OCI-LY1 (cell line): ENCODE measurements at regions not wholly inside any gene's neighbourhood (a gene's known extent, or its start where the extent isn't known, plus 50 kb on each side); places are given as distances from the start of the nearest gene placed in this dataset.

Experiments used
- H2AFZ ChIP-seq: fragments of 200-600 bp; sonication (generic), shearing (Covaris generic); 2 replicates; pipeline ENCODE4 v1.6.0; 2014; ENCODE audit warnings: antibody characterized with exemption, mild to moderate bottlenecking, low read length
- H3F3A ChIP-seq: fragments of 200-600 bp; sonication (generic), shearing (Covaris generic); 2 replicates; pipeline ENCODE4 v1.6.0; 2014; ENCODE audit warnings: mild to moderate bottlenecking, antibody characterized with exemption, low read length, moderate library complexity; ENCODE audit not compliant: insufficient read depth
- H3K27ac ChIP-seq: fragments of 200-600 bp; sonication (generic); 2 replicates; pipeline ENCODE4 v1.5.1; 2014; ENCODE audit warnings: low read length, mixed run types, mild to moderate bottlenecking, low read depth; ENCODE audit not compliant: poor library complexity, severe bottlenecking
- H3K27me3 ChIP-seq: fragments of 200-600 bp; sonication (generic); 2 replicates; pipeline ENCODE4 v1.6.0; 2014; ENCODE audit warnings: antibody characterized with exemption, mild to moderate bottlenecking, low read length, moderate library complexity; ENCODE audit not compliant: insufficient read depth
- H3K36me3 ChIP-seq: fragments of 200-600 bp; sonication (generic); 2 replicates; pipeline ENCODE4 v1.6.1; 2014; ENCODE audit warnings: mild to moderate bottlenecking, antibody characterized with exemption, low read length, moderate library complexity, mixed read lengths; ENCODE audit not compliant: insufficient read depth
- H3K4me1 ChIP-seq: fragments of 200-600 bp; sonication (generic); 2 replicates; pipeline ENCODE4 v1.5.1; 2014; ENCODE audit warnings: mild to moderate bottlenecking, low read length, moderate library complexity; ENCODE audit not compliant: insufficient read depth, severe bottlenecking
- H3K4me2 ChIP-seq: fragments of 200-600 bp; sonication (generic), shearing (Covaris generic); 2 replicates; pipeline ENCODE4 v1.6.1; 2014; ENCODE audit warnings: low read length
- H3K4me3 ChIP-seq: fragments of 200-600 bp; sonication (generic); 2 replicates; pipeline ENCODE4 v1.5.1; 2014; ENCODE audit warnings: low read length, low read depth, mild to moderate bottlenecking, mixed read lengths; ENCODE audit not compliant: poor library complexity, severe bottlenecking
- H3K79me2 ChIP-seq: fragments of 200-600 bp; shearing (Covaris generic); 2 replicates; pipeline ENCODE4 v1.6.1; 2016; ENCODE audit warnings: mixed run types, low read length, mixed read lengths; ENCODE audit not compliant: insufficient read depth
- H3K9ac ChIP-seq: fragments of 200-600 bp; sonication (generic), shearing (Covaris generic); 2 replicates; pipeline ENCODE4 v1.6.1; 2014; ENCODE audit warnings: mild to moderate bottlenecking, low read length, mixed read lengths
- H3K9me2 ChIP-seq: fragments of 200-600 bp; sonication (generic), shearing (Covaris generic); 2 replicates; pipeline ENCODE4 v1.6.1; 2014; ENCODE audit warnings: low read depth, mild to moderate bottlenecking, low read length, mixed read lengths
- H3K9me3 ChIP-seq: fragments of 200-600 bp; shearing (Covaris generic); 2 replicates; pipeline ENCODE4 v1.6.1; 2014; ENCODE audit warnings: low read length, mixed read lengths
- H4K20me1 ChIP-seq: fragments of 200-600 bp; sonication (generic), shearing (Covaris generic); 2 replicates; pipeline ENCODE4 v1.6.0; 2016; ENCODE audit warnings: mild to moderate bottlenecking, low read length; ENCODE audit not compliant: insufficient read depth
- EZH2 ChIP-seq: fragments of 200-600 bp; sonication (generic), shearing (Covaris generic); IDR thresholded peaks from 2 replicates; pipeline ENCODE4 v1.8.0; 2017; ENCODE audit warnings: borderline replicate concordance, mixed run types, mild to moderate bottlenecking, antibody characterized with exemption, low read length, moderate library complexity, mixed read lengths
- TF ChIP-seq, protein P1 (sequence below): fragments of 200-600 bp; sonication (generic), shearing (Covaris generic); IDR thresholded peaks from 2 replicates; pipeline ENCODE4 v1.5.1; 2017; ENCODE audit warnings: mild to moderate bottlenecking, antibody characterized with exemption, low read length, moderate library complexity, mixed read lengths

DNA sequence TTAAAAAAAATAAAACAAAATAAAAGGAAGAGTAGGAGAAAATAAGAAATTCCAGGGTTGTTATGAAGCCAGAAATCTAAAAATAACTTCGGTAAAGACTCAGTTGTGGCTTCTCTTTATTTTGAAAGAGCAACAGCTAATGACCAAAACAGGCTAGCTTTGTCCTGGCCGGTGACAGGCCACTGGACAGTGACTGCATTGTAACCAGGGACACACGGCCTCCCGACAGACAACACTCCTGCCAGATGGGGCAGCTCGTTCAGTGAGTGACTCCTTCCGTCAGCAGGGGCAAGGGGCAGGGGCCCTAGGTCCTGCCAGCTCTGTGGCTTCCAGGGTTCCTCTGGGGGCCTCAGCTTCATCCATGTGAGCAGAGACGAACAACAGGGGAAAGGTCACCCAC is 173.4 kb downstream of the KATNAL1 start:
- no peaks in the 10 kb centered on the region for H4K20me1 ChIP-seq
- TF ChIP-seq, protein P1, sequence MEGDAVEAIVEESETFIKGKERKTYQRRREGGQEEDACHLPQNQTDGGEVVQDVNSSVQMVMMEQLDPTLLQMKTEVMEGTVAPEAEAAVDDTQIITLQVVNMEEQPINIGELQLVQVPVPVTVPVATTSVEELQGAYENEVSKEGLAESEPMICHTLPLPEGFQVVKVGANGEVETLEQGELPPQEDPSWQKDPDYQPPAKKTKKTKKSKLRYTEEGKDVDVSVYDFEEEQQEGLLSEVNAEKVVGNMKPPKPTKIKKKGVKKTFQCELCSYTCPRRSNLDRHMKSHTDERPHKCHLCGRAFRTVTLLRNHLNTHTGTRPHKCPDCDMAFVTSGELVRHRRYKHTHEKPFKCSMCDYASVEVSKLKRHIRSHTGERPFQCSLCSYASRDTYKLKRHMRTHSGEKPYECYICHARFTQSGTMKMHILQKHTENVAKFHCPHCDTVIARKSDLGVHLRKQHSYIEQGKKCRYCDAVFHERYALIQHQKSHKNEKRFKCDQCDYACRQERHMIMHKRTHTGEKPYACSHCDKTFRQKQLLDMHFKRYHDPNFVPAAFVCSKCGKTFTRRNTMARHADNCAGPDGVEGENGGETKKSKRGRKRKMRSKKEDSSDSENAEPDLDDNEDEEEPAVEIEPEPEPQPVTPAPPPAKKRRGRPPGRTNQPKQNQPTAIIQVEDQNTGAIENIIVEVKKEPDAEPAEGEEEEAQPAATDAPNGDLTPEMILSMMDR: no peak
- no peak for TF ChIP-seq EZH2
- H3K79me2 ChIP-seq: no peaks in the 10 kb centered on the region
- H3K9me2 ChIP-seq: no peaks in the 10 kb centered on the region
- H3F3A ChIP-seq: no peaks in the 10 kb centered on the region
- H3K4me2 ChIP-seq: no peak overlapping the region
- H2AFZ ChIP-seq: no peak overlapping the region
- no peak overlapping the region for H3K27ac ChIP-seq
- H3K36me3 ChIP-seq: no peaks in the 10 kb centered on the region
- no peak overlapping the region for H3K4me3 ChIP-seq
- H3K9me3 ChIP-seq: no peaks in the 10 kb centered on the region
- no peaks in the 10 kb centered on the region for H3K27me3 ChIP-seq
- H3K4me1 ChIP-seq: peaks cover 5% of the 10 kb centered on the region
- no peak overlapping the region for H3K9ac ChIP-seq

GRCh38 chr13:30133554-30133912 is 173.8 kb downstream of the KATNAL1 start:
- Histone ChIP-seq H3K9ac (no peak overlapping the region), H3K4me3 (no peak overlapping the region), H4K20me1 (no peaks in the 10 kb centered on the region), H3K27me3 (no peaks in the 10 kb centered on the region), H2AFZ (no peak overlapping the region), H3K4me2 (no peak overlapping the region), H3K4me1 (peaks cover 5% of the 10 kb centered on the region), H3F3A (no peaks in the 10 kb centered on the region), H3K79me2 (no peaks in the 10 kb centered on the region), H3K9me3 (no peaks in the 10 kb centered on the region), H3K27ac (no peak overlapping the region), H3K36me3 (no peaks in the 10 kb centered on the region), H3K9me2 (no peaks in the 10 kb centered on the region)
- TF ChIP-seq, protein P1: no peak
- TF ChIP-seq EZH2: no peak

- TF ChIP-seq, protein P1: peak; percentile 92
- no peak for TF ChIP-seq EZH2
- no peak overlapping the region for H2AFZ ChIP-seq
- peaks cover 5% of the 10 kb centered on the region for H3K4me1 ChIP-seq
- H3K27ac ChIP-seq: no peak overlapping the region
- H3K9me3 ChIP-seq: no peaks in the 10 kb centered on the region
- no peaks in the 10 kb centered on the region for H4K20me1 ChIP-seq
- peak overlapping the region; percentile 20 for H3K4me3 ChIP-seq
- H3K79me2 ChIP-seq: no peaks in the 10 kb centered on the region
- peak overlapping the region; percentile 41; the same call in 1 of the 2 replicates for H3K4me2 ChIP-seq
- no peaks in the 10 kb centered on the region for H3F3A ChIP-seq
- no peaks in the 10 kb centered on the region for H3K9me2 ChIP-seq
- no peaks in the 10 kb centered on the region for H3K27me3 ChIP-seq
- H3K36me3 ChIP-seq: no peaks in the 10 kb centered on the region
- no peak overlapping the region; the same call in 1 of the 2 replicates for H3K9ac ChIP-seq
These were observed 174.5 kb downstream of the KATNAL1 start for GRCh38 chr13:30132623-30133553.
